GM18520 (cell line): ENCODE measurements at regions not wholly inside any gene's neighbourhood (a gene's known extent, or its start where the extent isn't known, plus 50 kb on each side); places are given as distances from the start of the nearest gene placed in this dataset.

Experiments
- ATAC-seq: cut with Tn5 transposase; IDR thresholded peaks from one replicate; pipeline ENCODE4 v1.9.1; 2021; ENCODE audit not compliant: unreplicated experiment

DNA sequence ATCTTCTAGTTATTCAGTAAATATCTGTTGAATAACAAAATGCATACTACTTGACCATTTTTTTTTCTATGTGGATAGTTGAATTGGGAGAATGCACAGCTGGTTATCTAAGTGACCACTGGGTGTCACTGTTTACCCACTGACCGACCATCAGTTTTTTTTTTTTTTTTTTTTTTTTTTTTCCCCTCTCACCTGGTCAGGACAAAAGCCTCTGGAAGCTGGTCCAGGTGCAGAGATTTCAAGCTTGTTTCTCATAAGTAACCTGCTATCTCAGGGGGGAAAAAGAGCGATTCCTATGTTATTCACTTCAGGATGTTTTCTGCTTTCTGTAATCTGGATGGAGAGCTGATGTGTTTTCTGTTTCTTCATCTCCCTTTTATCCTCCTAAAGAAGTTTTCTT is 256.0 kb downstream of the DCDC2C start:
- no peak for ATAC-seq

GRCh38 chr2:3960106-3960505 is 256.7 kb downstream of the DCDC2C start:
- ATAC-seq: no peak

DNA sequence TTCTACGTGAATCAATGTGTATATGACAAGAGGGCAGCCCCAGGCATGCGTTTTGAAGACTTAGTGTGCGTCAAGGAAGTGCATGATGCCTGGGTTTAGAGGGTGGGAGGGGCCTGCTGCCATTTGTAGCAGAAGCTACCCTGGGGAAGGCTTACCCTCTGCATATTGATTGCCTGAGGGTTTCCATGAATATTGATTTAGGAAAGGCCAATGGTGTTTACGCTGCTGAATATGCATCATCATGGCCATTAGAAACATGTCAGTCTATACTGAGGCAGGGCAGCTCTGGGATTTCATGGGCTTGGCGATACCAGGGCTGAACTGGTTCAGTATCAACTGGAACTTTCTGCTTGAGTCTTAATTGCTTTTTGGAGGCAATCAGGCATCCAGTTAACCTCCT is 259.3 kb downstream of the DCDC2C start:
- ATAC-seq: no peak

GRCh38 chr2:3965211-3965610 is 261.8 kb downstream of the DCDC2C start:
- ATAC-seq: no peak

DNA sequence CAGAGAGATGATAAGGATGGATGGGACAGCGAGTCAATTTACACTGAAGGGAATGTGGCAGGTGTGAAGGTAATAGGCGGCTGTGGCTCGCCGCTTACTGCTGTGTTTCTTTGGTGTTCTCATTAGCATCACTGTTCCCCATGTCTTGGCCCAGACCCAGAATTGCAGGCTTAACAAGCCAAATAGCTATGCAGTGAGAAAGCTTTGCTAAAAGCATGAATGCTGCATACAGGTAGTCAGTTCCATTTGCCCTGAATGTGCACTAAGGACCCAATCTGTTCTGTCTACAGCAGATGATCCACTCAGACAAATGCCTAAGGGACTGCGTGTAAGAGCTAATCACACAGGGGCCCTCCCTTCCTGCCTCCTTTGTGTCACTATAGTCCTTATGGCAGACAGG is 262.6 kb downstream of the DCDC2C start:
- ATAC-seq: no peak

GRCh38 chr2:3966470-3966869 is 263.1 kb downstream of the DCDC2C start:
- ATAC-seq: no peak

GRCh38 chr2:3968736-3969135 is 265.4 kb downstream of the DCDC2C start:
- ATAC-seq: no peak

DNA sequence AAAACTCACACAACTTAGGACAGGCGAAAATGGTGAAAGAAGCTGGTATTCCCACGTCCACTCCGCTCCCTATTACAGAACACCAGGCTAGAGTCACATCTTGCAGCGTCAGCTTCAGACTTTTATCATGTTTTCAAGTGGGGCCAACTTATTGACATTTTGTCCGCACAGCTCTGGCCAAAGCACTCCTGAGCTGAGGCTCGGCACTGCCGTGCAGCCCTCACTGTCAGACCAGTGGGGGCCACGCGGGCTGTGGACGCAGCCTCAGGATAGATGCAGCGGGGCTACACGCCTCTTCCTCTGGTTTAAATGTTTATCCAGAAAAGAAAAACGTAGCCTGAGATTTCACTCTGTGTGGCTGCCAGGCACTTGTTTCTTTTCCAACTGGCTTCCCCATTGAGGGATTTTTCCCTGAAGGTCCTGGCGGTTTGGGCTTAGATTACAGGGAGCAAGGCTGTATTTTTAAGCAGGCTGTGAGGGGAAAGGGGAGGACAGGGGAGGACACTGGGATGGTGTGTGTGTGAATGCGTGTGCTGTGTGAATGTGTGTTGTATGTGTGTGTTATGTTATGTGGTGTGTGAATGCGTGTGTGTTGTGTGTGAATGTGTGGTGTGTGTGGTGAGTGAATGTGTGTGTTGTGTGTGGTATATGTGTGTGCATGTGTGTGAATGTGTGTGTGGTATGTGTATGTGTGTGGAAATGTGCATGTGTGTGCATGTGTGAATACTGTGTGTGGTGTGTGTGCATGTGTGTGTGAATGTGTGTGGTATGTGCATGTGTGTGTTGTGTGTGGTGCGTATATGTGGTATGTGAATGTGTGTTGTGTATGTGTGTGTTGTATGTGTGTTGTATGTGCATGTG is 267.6 kb downstream of the DCDC2C start:
- ATAC-seq: no peak

- no peak for ATAC-seq
Observed at GRCh38 chr2:3971652-3972192, 268.3 kb downstream of the DCDC2C start.

- no peak for ATAC-seq
Observed at GRCh38 chr2:3972377-3972776, 269.0 kb downstream of the DCDC2C start.

- no peak for ATAC-seq
Observed at GRCh38 chr2:3974765-3975164, 271.4 kb downstream of the DCDC2C start.

DNA sequence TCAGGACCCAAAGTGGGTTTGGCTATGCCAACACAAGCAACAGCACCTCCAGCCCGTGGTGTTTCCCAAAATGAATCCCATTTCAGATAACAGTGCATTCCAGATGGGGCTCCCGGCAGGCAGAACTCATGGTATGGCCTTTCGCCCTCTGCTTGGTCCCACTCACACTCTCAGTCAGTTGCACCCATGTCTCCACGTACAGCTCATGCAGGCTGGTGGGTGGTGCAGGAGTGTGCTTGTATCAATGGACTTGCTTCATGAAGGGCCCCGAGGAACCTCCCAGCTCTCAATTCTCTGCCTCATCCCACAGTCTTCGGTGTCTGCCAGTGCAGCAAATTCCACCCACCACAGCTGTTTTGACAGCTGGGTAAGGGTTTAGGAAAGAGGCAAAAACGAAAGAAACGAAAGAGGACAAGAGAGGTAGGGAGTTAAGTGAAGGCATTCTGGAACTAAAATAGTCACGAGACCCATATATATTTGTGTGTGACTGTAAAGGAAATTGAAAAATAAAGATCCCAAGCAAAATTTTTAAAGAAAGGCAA is 278.1 kb downstream of the DCDC2C start:
- no peak for ATAC-seq

DNA sequence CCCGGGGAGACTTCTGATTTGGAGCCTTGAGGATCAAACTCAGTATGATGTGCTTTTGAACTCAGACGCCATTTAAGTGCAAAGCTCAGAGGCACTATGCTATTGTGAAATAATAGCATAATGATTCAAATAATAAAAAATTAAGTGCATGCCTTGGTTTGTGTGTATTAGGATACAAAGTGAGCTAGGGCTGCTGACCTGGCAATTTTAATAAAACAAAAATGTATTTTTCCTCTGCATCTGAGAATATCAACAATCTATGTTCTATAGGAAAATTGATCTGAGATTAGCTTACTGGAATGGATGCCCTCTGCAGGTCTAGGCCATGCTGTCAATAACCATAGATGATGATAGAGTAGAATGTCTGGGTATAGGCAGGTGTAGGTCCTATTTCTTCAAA is 278.8 kb downstream of the DCDC2C start:
- no peak for ATAC-seq

DNA sequence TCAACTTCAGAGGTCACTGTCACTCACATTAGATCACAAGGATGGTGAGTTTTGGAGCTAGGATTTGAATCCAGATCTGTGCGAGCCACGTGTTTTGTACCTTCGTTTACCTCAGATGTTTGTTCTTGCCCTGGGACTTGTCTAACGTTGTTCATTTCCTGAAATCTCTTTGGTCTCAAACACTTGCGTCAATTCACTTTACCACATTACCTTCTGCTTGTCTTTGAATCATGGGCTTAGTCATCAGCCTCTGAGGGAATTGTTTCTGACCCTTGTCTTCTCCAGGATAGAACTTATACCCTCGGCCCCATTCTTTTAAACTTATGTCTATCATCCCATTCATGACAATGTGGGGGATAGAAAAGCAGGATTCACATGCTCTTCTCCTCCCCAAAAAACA is 282.7 kb downstream of the DCDC2C start:
- no peak for ATAC-seq

DNA sequence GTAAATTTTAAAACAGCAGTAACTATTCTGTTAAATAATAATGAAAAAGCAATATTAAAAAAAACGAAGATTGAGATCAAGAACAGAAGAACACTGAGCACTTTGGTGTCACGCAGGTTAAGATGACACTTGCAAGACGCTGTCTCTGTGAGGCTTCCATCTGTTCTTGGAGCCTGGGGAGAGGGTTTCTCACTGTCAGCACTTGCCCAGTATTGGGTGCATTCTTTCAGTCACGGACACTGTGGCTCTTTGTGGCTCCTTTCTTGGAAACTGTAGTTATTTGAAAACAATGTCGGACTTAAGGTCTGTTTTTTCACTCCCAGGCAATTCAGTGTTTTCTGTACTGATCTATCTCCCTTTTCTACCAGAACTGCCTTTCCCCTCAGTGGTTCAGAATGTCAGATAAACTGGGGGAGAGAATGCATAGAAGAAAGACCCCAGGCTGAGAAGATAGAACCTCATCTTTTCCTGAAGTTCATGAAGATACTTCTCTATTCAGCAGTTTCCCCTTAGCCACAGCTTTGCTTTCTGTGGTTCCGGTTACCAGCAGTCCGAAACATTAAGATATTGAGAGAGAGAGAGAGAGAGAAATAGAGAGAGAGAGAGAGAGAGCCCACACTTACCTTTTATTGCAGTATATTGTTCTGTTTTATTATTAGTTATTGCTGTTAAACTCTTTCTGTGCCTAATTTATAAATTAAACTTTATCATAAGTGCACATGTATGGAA is 283.3 kb downstream of the DCDC2C start:
- ATAC-seq: no peak

DNA sequence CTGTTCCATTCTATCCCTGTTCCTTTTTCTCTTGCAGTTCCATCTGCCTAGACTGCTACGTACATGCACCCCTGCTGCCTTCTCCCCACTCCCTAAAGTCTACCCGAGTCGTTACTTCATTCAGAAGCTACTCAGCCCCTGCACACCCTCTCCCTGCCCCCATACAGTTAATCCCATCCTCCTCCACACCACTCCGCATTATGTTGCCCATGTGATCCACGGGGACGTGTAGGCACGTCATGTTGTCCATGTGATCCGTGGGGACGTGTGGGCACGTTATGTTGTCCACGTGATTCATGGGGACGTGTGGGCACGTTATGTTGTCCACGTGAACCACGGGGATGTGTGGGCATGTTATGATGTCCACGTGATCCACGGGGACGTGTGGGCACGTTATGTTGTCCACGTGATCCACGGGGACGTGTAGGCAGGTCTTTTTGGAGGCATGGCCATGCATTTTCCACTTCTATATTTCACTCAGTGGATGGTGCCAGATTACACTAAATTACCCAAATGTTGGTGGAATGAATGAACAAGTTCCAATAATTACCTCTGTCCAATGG is 299.5 kb downstream of the DCDC2C start:
- ATAC-seq: no peak

GRCh38 chr2:4012197-4012596 is 308.8 kb downstream of the DCDC2C start:
- no peak for ATAC-seq

DNA sequence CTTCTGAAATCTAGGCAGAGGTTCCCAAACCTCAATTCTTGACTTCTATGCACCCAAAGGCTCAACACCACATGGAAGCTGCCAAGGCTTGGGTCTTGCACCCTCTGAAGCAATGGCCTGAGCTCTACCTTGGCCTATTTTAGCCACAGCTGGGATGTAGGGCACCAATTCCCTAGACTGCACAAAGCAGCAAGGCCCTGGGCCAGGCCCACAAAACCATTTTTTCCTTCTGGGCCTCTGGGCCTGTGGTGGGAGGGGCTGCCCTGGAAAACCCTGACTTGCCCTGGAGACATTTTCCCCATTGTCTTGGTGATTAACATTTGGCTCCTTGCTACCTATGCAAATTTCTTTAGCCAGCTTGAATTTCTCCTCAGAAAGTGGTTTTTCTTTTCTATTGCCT is 315.2 kb downstream of the DCDC2C start:
- no peak for ATAC-seq

GRCh38 chr2:4020153-4020552 is 316.8 kb downstream of the DCDC2C start:
- ATAC-seq: no peak

DNA sequence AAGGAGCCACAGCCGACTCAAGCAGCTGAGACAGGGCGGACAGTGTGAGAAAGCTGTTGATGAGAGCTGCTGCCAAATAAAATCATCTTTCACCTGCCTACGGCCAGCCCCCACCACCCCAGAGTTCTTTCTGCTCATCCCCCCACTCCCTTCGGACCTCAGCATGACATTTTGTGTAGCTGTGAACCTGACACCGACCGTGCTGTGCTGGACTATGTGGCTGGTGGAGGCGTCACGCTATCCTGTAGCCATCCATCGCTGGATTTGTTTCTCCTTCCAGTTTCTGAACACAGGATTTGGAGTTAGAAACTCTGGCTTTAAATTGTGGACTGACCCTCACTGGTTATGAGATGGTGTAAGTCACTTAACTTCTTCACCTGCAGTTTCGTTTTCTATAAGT is 317.3 kb downstream of the DCDC2C start:
- no peak for ATAC-seq

DNA sequence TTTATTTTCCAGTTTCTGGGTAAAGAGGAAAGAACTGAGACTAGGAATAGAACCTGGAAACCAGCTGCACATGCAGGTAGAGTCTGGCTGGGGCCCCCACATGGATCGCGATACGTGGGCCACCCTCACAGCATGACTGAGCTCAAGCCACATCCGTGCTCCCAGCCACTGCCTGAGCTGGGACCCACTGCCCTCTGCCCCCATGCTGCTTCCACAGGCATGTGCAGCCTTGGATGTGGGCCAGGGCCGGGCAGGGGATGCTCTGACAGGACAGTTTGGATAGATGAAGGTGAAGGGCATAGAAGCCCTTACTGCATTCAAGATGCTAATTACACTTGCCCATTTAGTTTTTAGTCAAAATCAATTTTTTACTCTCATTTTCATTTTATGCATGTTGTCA is 321.2 kb downstream of the DCDC2C start:
- no peak for ATAC-seq

DNA sequence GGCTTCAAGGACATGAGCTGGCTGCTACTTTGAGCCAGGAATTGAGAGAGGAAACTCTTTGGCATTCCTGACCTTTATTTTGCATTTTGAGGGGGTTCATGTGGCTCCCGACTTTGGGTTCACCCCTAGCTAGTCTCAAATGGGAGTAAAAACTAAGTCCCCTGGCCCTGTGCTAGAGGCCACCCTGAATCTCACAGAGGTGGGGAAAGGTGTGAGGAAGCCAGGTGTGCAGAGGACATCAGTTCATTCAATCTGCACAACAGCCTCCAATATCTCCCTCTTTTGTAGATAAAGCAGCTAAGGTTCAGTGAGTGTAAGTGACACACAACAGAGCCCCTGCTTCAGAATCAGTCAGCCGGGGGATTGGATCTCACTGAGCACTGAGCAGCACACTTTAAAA is 325.7 kb downstream of the DCDC2C start:
- no peak for ATAC-seq
